A549 (cell line): ENCODE measurements at regions not wholly inside any gene's neighbourhood (a gene's known extent, or its start where the extent isn't known, plus 50 kb on each side); places are given as distances from the start of the nearest gene placed in this dataset.

ENCODE experiments used
- CBX8 ChIP-seq: fragments of 200-600 bp; sonication (generic); IDR thresholded peaks from 2 replicates; pipeline ENCODE4 v1.6.1; 2016
- CHD4 ChIP-seq: fragments of 200-600 bp; sonication (generic); IDR thresholded peaks from 2 replicates; pipeline ENCODE4 v1.6.1; 2016; ENCODE audit warnings: antibody characterized with exemption, mild to moderate bottlenecking, borderline replicate concordance
- EHMT2 ChIP-seq: fragments of 200-600 bp; sonication (generic); IDR thresholded peaks from 2 replicates; pipeline ENCODE4 v1.6.1; 2016; ENCODE audit warnings: antibody characterized with exemption, low read depth, mild to moderate bottlenecking, moderate library complexity
- EP300 ChIP-seq, 2 experiments: fragments of >200 bp; sonication (Bioruptor Twin); formaldehyde crosslinking; IDR thresholded peaks; 2 replicates in 1 of 2; 3 replicates in 1 of 2; pipeline ENCODE4 v1.6.1; 2016 to 2017
- FOSL2 ChIP-seq, 2 experiments: fragments of 450-650 bp in 1 of 2; fragments of >200 bp in 1 of 2; sonication (Bioruptor Twin) in 1 of 2; formaldehyde crosslinking; IDR thresholded peaks; 2 replicates each; pipeline versions ENCODE4 v1.5.0 to v1.6.1; 2016 to 2020; ENCODE audit warnings: mild to moderate bottlenecking in 1 of 2, moderate library complexity in 1 of 2
- POLR2A ChIP-seq: IDR thresholded peaks from 2 replicates; pipeline ENCODE4 v1.6.1; 2012; ENCODE audit warnings: mild to moderate bottlenecking, low read length
- TF ChIP-seq, protein P1 (sequence below): fragments of 450-650 bp; IDR thresholded peaks from 2 replicates; pipeline ENCODE4 v1.6.1; 2014; ENCODE audit warnings: antibody characterized with exemption
- TF ChIP-seq, protein P2 (sequence below): fragments of >200 bp; sonication (Bioruptor Twin); formaldehyde crosslinking; IDR thresholded peaks from 3 replicates; pipeline ENCODE4 v1.5.1; 2016
- TF ChIP-seq, protein P3 (sequence below): fragments of 200-600 bp; sonication (generic); IDR thresholded peaks from 2 replicates; pipeline ENCODE4 v1.6.1; 2016; ENCODE audit warnings: antibody characterized with exemption, mild to moderate bottlenecking, moderate library complexity

DNA sequence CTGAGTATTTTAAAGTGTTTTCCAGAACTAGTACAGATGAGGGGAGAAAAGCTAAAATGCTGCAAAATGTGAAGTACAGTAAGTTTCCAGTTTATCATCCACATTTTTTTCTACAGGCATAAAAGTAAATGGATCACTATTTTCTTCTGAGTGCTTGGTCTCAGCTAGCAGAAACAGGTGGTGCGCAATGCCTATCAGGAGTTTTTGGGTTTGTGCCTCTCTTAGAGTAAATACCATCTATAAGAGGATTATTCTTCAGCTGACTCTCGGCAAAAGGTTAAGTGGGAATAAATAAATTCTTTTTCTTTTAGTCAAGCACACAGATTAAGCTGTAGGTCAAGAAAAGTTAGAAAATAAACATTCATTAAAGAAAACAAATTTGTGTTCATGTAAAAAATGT, 1027.7 kb downstream of the PLOD2 start:
- TF ChIP-seq, protein P1, sequence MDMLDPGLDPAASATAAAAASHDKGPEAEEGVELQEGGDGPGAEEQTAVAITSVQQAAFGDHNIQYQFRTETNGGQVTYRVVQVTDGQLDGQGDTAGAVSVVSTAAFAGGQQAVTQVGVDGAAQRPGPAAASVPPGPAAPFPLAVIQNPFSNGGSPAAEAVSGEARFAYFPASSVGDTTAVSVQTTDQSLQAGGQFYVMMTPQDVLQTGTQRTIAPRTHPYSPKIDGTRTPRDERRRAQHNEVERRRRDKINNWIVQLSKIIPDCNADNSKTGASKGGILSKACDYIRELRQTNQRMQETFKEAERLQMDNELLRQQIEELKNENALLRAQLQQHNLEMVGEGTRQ = no peak
- TF ChIP-seq, protein P2, sequence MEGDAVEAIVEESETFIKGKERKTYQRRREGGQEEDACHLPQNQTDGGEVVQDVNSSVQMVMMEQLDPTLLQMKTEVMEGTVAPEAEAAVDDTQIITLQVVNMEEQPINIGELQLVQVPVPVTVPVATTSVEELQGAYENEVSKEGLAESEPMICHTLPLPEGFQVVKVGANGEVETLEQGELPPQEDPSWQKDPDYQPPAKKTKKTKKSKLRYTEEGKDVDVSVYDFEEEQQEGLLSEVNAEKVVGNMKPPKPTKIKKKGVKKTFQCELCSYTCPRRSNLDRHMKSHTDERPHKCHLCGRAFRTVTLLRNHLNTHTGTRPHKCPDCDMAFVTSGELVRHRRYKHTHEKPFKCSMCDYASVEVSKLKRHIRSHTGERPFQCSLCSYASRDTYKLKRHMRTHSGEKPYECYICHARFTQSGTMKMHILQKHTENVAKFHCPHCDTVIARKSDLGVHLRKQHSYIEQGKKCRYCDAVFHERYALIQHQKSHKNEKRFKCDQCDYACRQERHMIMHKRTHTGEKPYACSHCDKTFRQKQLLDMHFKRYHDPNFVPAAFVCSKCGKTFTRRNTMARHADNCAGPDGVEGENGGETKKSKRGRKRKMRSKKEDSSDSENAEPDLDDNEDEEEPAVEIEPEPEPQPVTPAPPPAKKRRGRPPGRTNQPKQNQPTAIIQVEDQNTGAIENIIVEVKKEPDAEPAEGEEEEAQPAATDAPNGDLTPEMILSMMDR = no peak
- TF ChIP-seq POLR2A = no peak
- TF ChIP-seq CBX8 = no peak
- TF ChIP-seq EP300 (IDR thresholded peaks at IDR 0.05) = no peak
- TF ChIP-seq, protein P3, sequence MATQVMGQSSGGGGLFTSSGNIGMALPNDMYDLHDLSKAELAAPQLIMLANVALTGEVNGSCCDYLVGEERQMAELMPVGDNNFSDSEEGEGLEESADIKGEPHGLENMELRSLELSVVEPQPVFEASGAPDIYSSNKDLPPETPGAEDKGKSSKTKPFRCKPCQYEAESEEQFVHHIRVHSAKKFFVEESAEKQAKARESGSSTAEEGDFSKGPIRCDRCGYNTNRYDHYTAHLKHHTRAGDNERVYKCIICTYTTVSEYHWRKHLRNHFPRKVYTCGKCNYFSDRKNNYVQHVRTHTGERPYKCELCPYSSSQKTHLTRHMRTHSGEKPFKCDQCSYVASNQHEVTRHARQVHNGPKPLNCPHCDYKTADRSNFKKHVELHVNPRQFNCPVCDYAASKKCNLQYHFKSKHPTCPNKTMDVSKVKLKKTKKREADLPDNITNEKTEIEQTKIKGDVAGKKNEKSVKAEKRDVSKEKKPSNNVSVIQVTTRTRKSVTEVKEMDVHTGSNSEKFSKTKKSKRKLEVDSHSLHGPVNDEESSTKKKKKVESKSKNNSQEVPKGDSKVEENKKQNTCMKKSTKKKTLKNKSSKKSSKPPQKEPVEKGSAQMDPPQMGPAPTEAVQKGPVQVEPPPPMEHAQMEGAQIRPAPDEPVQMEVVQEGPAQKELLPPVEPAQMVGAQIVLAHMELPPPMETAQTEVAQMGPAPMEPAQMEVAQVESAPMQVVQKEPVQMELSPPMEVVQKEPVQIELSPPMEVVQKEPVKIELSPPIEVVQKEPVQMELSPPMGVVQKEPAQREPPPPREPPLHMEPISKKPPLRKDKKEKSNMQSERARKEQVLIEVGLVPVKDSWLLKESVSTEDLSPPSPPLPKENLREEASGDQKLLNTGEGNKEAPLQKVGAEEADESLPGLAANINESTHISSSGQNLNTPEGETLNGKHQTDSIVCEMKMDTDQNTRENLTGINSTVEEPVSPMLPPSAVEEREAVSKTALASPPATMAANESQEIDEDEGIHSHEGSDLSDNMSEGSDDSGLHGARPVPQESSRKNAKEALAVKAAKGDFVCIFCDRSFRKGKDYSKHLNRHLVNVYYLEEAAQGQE = no peak
- TF ChIP-seq EHMT2 = no peak
- no peak for TF ChIP-seq FOSL2 (IDR thresholded peaks at IDR 0.05)
- TF ChIP-seq FOSL2 (CRISPR knock-in tag; IDR thresholded peaks at IDR 0.05) = no peak
- no peak for TF ChIP-seq CHD4
